Natural killer cell (primary cell): ENCODE measurements at regions not wholly inside any gene's neighbourhood (a gene's known extent, or its start where the extent isn't known, plus 50 kb on each side); places are given as distances from the start of the nearest gene placed in this dataset.

ENCODE experiments used
- ATAC-seq, 3 donors: fragments of 150-1000 bp in 2 of 3; fragments of 200-7000 bp in 1 of 3; cut with Tn5 transposase; 1 replicate in 1 of 3; 2 replicates in 2 of 3; pipeline ENCODE4 v1.10.0; 2021; ENCODE audit warnings: mild to moderate bottlenecking in 2 of 3, moderate library complexity in 2 of 3
- DNase-seq, 2 donors: peaks; one replicate each; pipeline versions ENCODE4 v3.0.0 to v3.0.0-alpha.2; 2013 to 2021; ENCODE audit warnings: mixed read lengths in 1 of 2
- H3K27ac ChIP-seq: one replicate; pipeline ENCODE4 v1.5.1; 2013; ENCODE audit warnings: mild to moderate bottlenecking, low read length
- H3K27me3 ChIP-seq: one replicate; pipeline ENCODE4 v1.6.1; 2013; ENCODE audit warnings: low read length; ENCODE audit not compliant: control insufficient read depth, insufficient read depth
- H3K36me3 ChIP-seq: one replicate; pipeline ENCODE4 v1.6.1; 2013; ENCODE audit warnings: low read length; ENCODE audit not compliant: control insufficient read depth, insufficient read depth
- H3K4me1 ChIP-seq: one replicate; pipeline ENCODE4 v1.6.1; 2013; ENCODE audit warnings: low read length; ENCODE audit not compliant: control insufficient read depth, insufficient read depth
- H3K4me3 ChIP-seq: one replicate; pipeline ENCODE4 v1.5.1; 2013; ENCODE audit warnings: low read length
- H3K9me3 ChIP-seq: one replicate; pipeline ENCODE4 v1.6.1; 2013; ENCODE audit warnings: low read length; ENCODE audit not compliant: control insufficient read depth, insufficient read depth
- H3K27ac Mint-ChIP-seq, 2 donors: one replicate each; pipeline ENCODE4 v1.8.0; 2022; ENCODE audit warnings: mild to moderate bottlenecking in 2 of 2, mixed read lengths in 2 of 2, moderate library complexity in 1 of 2
- H3K27me3 Mint-ChIP-seq, 2 donors: one replicate each; pipeline ENCODE4 v1.8.0; 2022; ENCODE audit warnings: low read depth in 2 of 2, mixed read lengths in 2 of 2
- H3K36me3 Mint-ChIP-seq: one replicate; pipeline ENCODE4 v1.8.0; 2022; ENCODE audit warnings: mixed read lengths
- H3K4me1 Mint-ChIP-seq, 2 donors: one replicate each; pipeline ENCODE4 v1.8.0; 2022; ENCODE audit warnings: mixed read lengths in 2 of 2
- H3K4me3 Mint-ChIP-seq: one replicate; pipeline ENCODE4 v1.8.0; 2022; ENCODE audit warnings: mild to moderate bottlenecking, moderate library complexity, mixed read lengths
- H3K9me3 Mint-ChIP-seq, 2 donors: one replicate each; pipeline ENCODE4 v1.8.0; 2022; ENCODE audit warnings: mixed read lengths in 2 of 2
- WGBS: methylation state at CpG from one replicate; pipeline ENCODE4 v1.1.7; 2013; ENCODE audit warnings: missing lambda C conversion rate; ENCODE audit not compliant: insufficient coverage; 5-methylcytosine and 5-hydroxymethylcytosine counted together
- intact Hi-C: fragments of 100-400 bp; cut with micrococcal nuclease; formaldehyde crosslinking; loops from one replicate; pipeline ENCODE4 v1.14.2; 2022
- TF ChIP-seq, protein P1 (sequence below): fragments of 200-600 bp; IDR thresholded peaks from one replicate; pipeline ENCODE4 v1.8.0; 2022; ENCODE audit warnings: antibody characterized with exemption

DNA sequence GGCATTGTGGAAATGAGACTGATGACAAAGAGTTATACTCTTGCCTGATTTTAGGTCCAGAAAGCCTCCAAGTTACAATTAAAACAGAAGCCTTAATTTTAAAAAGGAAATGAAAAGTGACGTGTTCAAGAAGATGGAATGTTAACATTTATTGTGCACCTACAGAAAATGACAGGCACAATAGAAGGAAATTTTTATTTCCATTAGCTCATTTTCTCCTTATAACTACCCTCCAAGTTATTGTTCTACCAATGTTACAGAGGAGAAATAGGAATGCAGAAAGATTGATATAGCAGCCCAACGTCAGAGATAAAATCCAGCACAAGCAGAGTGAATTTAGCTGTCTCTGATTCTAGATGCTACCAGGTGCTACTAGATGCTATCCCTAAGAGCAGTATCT is 736.9 kb upstream of the KIRREL3 start:
- H3K36me3 Mint-ChIP-seq = peaks cover 5% of the 10 kb centered on the region
- H3K9me3 ChIP-seq = no peaks in the 10 kb centered on the region
- H3K4me1 Mint-ChIP-seq = no peaks in the 10 kb centered on the region
- H3K4me3 Mint-ChIP-seq = no peak overlapping the region
- no peak overlapping the region for H3K27ac ChIP-seq
- no peak overlapping the region for H3K4me3 ChIP-seq
- intact Hi-C loops = no loop called here
- H3K27ac Mint-ChIP-seq = no peak overlapping the region
- peaks cover 0 to 4% of the 10 kb centered on the region in 2 donors for H3K27me3 Mint-ChIP-seq
- no peaks in the 10 kb centered on the region for H3K4me1 ChIP-seq
- H3K36me3 ChIP-seq = no peaks in the 10 kb centered on the region
- 78% methylated on average over 1 of the region's 2 CpGs for WGBS
- no peaks in the 10 kb centered on the region for H3K27me3 ChIP-seq
- DNase-seq (no peak), ATAC-seq (no peak)
- TF ChIP-seq, protein P1, sequence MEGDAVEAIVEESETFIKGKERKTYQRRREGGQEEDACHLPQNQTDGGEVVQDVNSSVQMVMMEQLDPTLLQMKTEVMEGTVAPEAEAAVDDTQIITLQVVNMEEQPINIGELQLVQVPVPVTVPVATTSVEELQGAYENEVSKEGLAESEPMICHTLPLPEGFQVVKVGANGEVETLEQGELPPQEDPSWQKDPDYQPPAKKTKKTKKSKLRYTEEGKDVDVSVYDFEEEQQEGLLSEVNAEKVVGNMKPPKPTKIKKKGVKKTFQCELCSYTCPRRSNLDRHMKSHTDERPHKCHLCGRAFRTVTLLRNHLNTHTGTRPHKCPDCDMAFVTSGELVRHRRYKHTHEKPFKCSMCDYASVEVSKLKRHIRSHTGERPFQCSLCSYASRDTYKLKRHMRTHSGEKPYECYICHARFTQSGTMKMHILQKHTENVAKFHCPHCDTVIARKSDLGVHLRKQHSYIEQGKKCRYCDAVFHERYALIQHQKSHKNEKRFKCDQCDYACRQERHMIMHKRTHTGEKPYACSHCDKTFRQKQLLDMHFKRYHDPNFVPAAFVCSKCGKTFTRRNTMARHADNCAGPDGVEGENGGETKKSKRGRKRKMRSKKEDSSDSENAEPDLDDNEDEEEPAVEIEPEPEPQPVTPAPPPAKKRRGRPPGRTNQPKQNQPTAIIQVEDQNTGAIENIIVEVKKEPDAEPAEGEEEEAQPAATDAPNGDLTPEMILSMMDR = no peak
- H3K9me3 Mint-ChIP-seq = no peaks in the 10 kb centered on the region

DNA sequence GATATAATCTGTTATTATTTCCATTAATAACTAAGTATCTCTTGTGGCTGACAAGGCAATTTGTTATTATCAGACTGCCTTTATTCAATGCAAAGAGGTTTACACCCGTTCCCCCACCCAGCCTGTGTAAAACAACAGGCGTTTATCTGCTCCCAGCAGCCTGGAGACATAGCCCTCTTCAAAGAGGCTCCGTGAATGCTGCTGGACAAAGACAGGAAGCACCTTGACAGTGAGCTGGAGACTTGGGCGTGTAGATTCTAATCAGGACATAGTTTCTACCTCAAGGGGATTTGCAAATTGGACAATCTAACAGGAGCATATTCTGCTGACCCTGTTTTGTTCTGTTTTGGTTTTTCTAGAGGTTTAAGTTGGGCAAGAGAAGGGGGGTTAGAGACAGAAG is 733.0 kb upstream of the KIRREL3 start:
- no peak overlapping the region for H3K27ac Mint-ChIP-seq
- ATAC-seq = no peak
- peak in 1 of 2 donors; percentile 2 for DNase-seq
- no peak overlapping the region for H3K4me3 Mint-ChIP-seq
- Histone ChIP-seq H3K4me3 (no peak overlapping the region), H3K4me1 (no peaks in the 10 kb centered on the region), H3K27ac (no peak overlapping the region), H3K36me3 (no peaks in the 10 kb centered on the region), H3K9me3 (no peaks in the 10 kb centered on the region), H3K27me3 (no peaks in the 10 kb centered on the region)
- H3K27me3 Mint-ChIP-seq = peaks cover 0 to 4% of the 10 kb centered on the region in 2 donors
- H3K4me1 Mint-ChIP-seq = no peaks in the 10 kb centered on the region
- WGBS = 0% methylated on average over 4 of the region's 4 CpGs
- H3K9me3 Mint-ChIP-seq = no peaks in the 10 kb centered on the region
- TF ChIP-seq, protein P1 = no peak
- peaks cover 5% of the 10 kb centered on the region for H3K36me3 Mint-ChIP-seq
- intact Hi-C loops = no loop called here

DNA sequence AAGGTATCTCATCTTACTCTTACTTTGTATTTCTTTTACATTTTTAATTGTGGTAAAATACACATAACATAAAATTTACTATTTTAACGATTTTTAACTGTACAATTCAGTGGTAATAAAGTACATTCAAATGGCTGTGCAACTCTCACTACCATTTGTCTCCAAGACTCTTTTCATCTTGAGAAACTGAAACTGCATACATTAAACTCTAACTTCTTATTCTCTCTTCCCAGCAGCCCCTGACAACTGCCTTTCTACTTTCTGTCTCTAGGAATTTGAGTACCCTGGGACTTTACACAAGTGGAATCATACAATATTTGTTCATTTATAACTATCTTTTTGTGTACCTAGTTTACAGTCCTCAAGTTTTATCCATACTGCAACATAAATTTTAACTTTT is 725.8 kb upstream of the KIRREL3 start:
- H3K4me1 ChIP-seq = no peaks in the 10 kb centered on the region
- no peaks in the 10 kb centered on the region for H3K36me3 ChIP-seq
- Mint-ChIP-seq H3K4me1 (no peaks in the 10 kb centered on the region), H3K36me3 (no peaks in the 10 kb centered on the region), H3K27ac (no peak overlapping the region), H3K4me3 (no peak overlapping the region), H3K9me3 (no peaks in the 10 kb centered on the region), H3K27me3 (no peaks in the 10 kb centered on the region)
- H3K27ac ChIP-seq = no peak overlapping the region
- DNase-seq (no peak), ATAC-seq (no peak)
- intact Hi-C loops = no loop called here
- TF ChIP-seq, protein P1 = no peak
- H3K4me3 ChIP-seq = no peak overlapping the region
- 60% methylated on average over 1 of the region's 1 CpG for WGBS
- no peaks in the 10 kb centered on the region for H3K9me3 ChIP-seq
- H3K27me3 ChIP-seq = no peaks in the 10 kb centered on the region

DNA sequence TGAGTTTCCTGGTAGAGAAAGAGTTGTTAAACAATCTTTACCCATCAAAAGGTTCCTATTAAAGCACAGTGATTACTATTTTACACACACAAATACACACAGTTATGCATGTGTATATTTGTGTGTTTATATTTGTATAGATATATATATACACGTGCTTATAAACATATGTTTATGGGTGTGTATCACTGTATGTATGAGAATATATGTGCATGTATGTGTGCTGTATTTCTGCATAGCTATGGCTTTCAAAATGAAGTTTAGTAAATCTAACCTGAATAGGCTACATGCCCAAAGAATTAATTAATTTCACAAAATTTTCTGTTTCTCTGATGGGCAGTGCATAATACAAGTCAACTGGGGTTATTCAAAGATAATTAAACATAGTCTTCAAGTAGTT is 723.1 kb upstream of the KIRREL3 start:
- TF ChIP-seq, protein P1 = no peak
- no peaks in the 10 kb centered on the region for H3K36me3 Mint-ChIP-seq
- intact Hi-C loops = no loop called here

More for the DNA sequence above, 723.1 kb upstream of the KIRREL3 start:
- no peaks in the 10 kb centered on the region for H3K9me3 ChIP-seq
- H3K27ac Mint-ChIP-seq = no peak overlapping the region
- H3K36me3 ChIP-seq = no peaks in the 10 kb centered on the region
- no CpG with 5 or more reads among the region's 1 CpG for WGBS
- no peaks in the 10 kb centered on the region for H3K27me3 ChIP-seq
- H3K4me3 Mint-ChIP-seq = no peak overlapping the region
- no peak for DNase-seq
- H3K4me3 ChIP-seq = no peak overlapping the region
- no peak for ATAC-seq
- H3K9me3 Mint-ChIP-seq = no peaks in the 10 kb centered on the region
- no peaks in the 10 kb centered on the region for H3K4me1 Mint-ChIP-seq
- H3K27me3 Mint-ChIP-seq = no peaks in the 10 kb centered on the region
- no peak overlapping the region for H3K27ac ChIP-seq
- H3K4me1 ChIP-seq = no peaks in the 10 kb centered on the region
